Mesenchymal stem cell (in vitro differentiated cells and primary cell): ENCODE measurements at regions not wholly inside any gene's neighbourhood (a gene's known extent, or its start where the extent isn't known, plus 50 kb on each side); places are given as distances from the start of the nearest gene placed in this dataset.
A peak's percentile ranks its signal among the peaks of the same experiment; 100 is the strongest.

Source experiments
- DNase-seq: peaks from one replicate; pipeline ENCODE4 v3.0.0-alpha.2; 2013
- H2AFZ ChIP-seq: one replicate; pipeline ENCODE4 v1.6.1; 2013; ENCODE audit warnings: low read depth, mild to moderate bottlenecking, control low read depth, inconsistent platforms, low read length, moderate library complexity
- H2AK5ac ChIP-seq: 2 replicates; pipeline ENCODE4 v1.6.1; 2013; ENCODE audit warnings: low read length, moderate library complexity, mild to moderate bottlenecking, inconsistent platforms; ENCODE audit not compliant: severe bottlenecking
- H2BK120ac ChIP-seq: one replicate; pipeline ENCODE4 v1.6.1; 2013; ENCODE audit warnings: low read depth, mild to moderate bottlenecking, inconsistent platforms, low read length, moderate library complexity
- H2BK12ac ChIP-seq, 2 experiments: one replicate each; pipeline ENCODE4 v1.6.1; 2013; ENCODE audit warnings: inconsistent platforms in 2 of 2, low read length in 2 of 2, mild to moderate bottlenecking in 2 of 2, moderate library complexity in 2 of 2, control low read depth in 1 of 2
- H2BK15ac ChIP-seq: one replicate; pipeline ENCODE4 v1.6.1; 2013; ENCODE audit warnings: mild to moderate bottlenecking, low read depth, inconsistent platforms; ENCODE audit not compliant: poor library complexity, severe bottlenecking
- H2BK5ac ChIP-seq: 2 replicates; pipeline ENCODE4 v1.6.1; 2013; ENCODE audit warnings: low read depth, mild to moderate bottlenecking, low read length, control low read depth, inconsistent platforms; ENCODE audit not compliant: poor library complexity, severe bottlenecking
- H3K14ac ChIP-seq, 2 experiments: one replicate each; pipeline ENCODE4 v1.6.1; 2013; ENCODE audit warnings: inconsistent platforms in 2 of 2, low read length in 2 of 2, control low read depth in 1 of 2, mild to moderate bottlenecking in 1 of 2, moderate library complexity in 1 of 2
- H3K18ac ChIP-seq, 2 experiments: one replicate each; pipeline ENCODE4 v1.6.1; 2013; ENCODE audit warnings: inconsistent platforms in 2 of 2, low read length in 2 of 2, control low read depth in 1 of 2, low read depth in 1 of 2, mild to moderate bottlenecking in 1 of 2
- H3K23ac ChIP-seq, 2 experiments: one replicate each; pipeline ENCODE4 v1.6.1; 2013; ENCODE audit warnings: inconsistent platforms in 2 of 2, low read length in 2 of 2, mild to moderate bottlenecking in 2 of 2, moderate library complexity in 2 of 2, control low read depth in 1 of 2
- H3K27ac ChIP-seq: 2 replicates; pipeline ENCODE4 v1.5.1; 2013; ENCODE audit warnings: mild to moderate bottlenecking, moderate library complexity, low read length, control low read depth, inconsistent platforms; ENCODE audit not compliant: poor library complexity, severe bottlenecking
- H3K27me3 ChIP-seq, 2 experiments: 2 replicates each; pipeline versions ENCODE4 v1.6.1 to v1.7.0; 2013; ENCODE audit warnings: low read length in 2 of 2, mild to moderate bottlenecking in 2 of 2, moderate library complexity in 2 of 2, control low read depth in 1 of 2, inconsistent platforms in 1 of 2; ENCODE audit not compliant: control insufficient read depth in 1 of 2, insufficient read depth in 1 of 2
- H3K36me3 ChIP-seq, 2 experiments: 2 replicates each; pipeline versions ENCODE4 v1.6.1 to v1.7.0; 2013; ENCODE audit warnings: low read length in 2 of 2, control low read depth in 1 of 2, inconsistent platforms in 1 of 2, low read depth in 1 of 2, mild to moderate bottlenecking in 1 of 2; ENCODE audit not compliant: insufficient read depth in 2 of 2, control insufficient read depth in 1 of 2
- H3K4ac ChIP-seq, 2 experiments: one replicate each; pipeline ENCODE4 v1.6.1; 2013; ENCODE audit warnings: inconsistent platforms in 2 of 2, low read length in 2 of 2, mild to moderate bottlenecking in 2 of 2, moderate library complexity in 2 of 2, control low read depth in 1 of 2, low read depth in 1 of 2
- H3K4me1 ChIP-seq: 2 replicates; pipeline ENCODE4 v1.6.1; 2013; ENCODE audit warnings: low read depth, low read length, control low read depth; ENCODE audit not compliant: control insufficient read depth, insufficient read depth
- H3K4me2 ChIP-seq: 2 replicates; pipeline ENCODE4 v1.6.1; 2013; ENCODE audit warnings: low read length, mild to moderate bottlenecking, inconsistent platforms; ENCODE audit not compliant: poor library complexity, severe bottlenecking
- H3K4me3 ChIP-seq, 2 experiments: 2 replicates each; pipeline versions ENCODE4 v1.5.1 to v1.7.0; 2013; ENCODE audit warnings: low read length in 2 of 2, mild to moderate bottlenecking in 2 of 2, control low read depth in 1 of 2, low read depth in 1 of 2; ENCODE audit not compliant: insufficient read depth in 1 of 2
- H3K79me1 ChIP-seq: replicated peaks from 2 replicates; pipeline ENCODE4 v1.6.1; 2013; ENCODE audit warnings: mild to moderate bottlenecking, control low read depth, low read length, inconsistent platforms; ENCODE audit not compliant: poor library complexity, severe bottlenecking
- H3K9ac ChIP-seq: 2 replicates; pipeline ENCODE4 v1.7.0; 2013; ENCODE audit warnings: mild to moderate bottlenecking, low read length, moderate library complexity
- H3K9me3 ChIP-seq: 2 replicates; pipeline ENCODE4 v1.7.0; 2013; ENCODE audit warnings: mild to moderate bottlenecking, low read length; ENCODE audit not compliant: control insufficient read depth
- H4K8ac ChIP-seq: one replicate; pipeline ENCODE4 v1.6.1; 2013; ENCODE audit warnings: inconsistent platforms, mild to moderate bottlenecking, low read length, moderate library complexity
- H4K91ac ChIP-seq: one replicate; pipeline ENCODE4 v1.6.1; 2013; ENCODE audit warnings: mild to moderate bottlenecking, low read length, inconsistent platforms
- WGBS: methylation state at CpG from one replicate; pipeline ENCODE4 v1.1.7; 2013; ENCODE audit warnings: mixed read lengths; 5-methylcytosine and 5-hydroxymethylcytosine counted together

DNA sequence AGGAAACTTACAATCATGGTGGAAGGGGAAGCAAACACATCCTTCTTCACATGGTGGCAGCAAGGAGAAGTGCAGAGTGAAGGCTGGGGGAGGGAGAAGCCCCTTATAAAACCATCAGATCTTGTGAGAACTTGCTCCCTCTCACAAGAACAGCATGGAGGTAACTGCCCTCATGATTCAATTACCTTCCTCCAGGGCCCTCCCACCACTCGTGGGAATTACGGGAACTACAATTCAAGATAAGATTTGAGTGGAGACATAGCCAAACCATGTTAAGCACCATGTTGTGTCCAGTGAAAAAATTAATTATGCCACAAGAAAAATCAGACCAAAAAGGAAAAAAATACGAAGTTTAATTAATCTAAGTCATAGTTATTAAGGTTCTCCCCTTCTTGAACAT, 109.5 kb downstream of the CLDN17 start:
- no CpG with 5 or more reads among the region's 3 CpGs for WGBS
- no peak overlapping the region for H3K9ac ChIP-seq
- no peak overlapping the region for H3K18ac ChIP-seq
- H4K8ac ChIP-seq = no peak overlapping the region
- no peak overlapping the region for H2BK12ac ChIP-seq
- no peaks in the 10 kb centered on the region for H3K27me3 ChIP-seq
- no peak overlapping the region for H3K4ac ChIP-seq
- H2AFZ ChIP-seq = no peak overlapping the region
- no peaks in the 10 kb centered on the region for H3K79me1 ChIP-seq
- no peak overlapping the region for H4K91ac ChIP-seq
- no peak overlapping the region for H2BK5ac ChIP-seq
- no peak overlapping the region for H3K14ac ChIP-seq
- no peak overlapping the region for H2BK120ac ChIP-seq
- H2AK5ac ChIP-seq = no peak overlapping the region
- H3K4me1 ChIP-seq = no peaks in the 10 kb centered on the region
- no peak overlapping the region for H2BK15ac ChIP-seq
- no peaks in the 10 kb centered on the region for H3K36me3 ChIP-seq
- no peak overlapping the region for H3K4me3 ChIP-seq
- H3K4me2 ChIP-seq = no peak overlapping the region
- no peak for DNase-seq
- no peaks in the 10 kb centered on the region for H3K9me3 ChIP-seq
- no peak overlapping the region for H3K27ac ChIP-seq
- H3K23ac ChIP-seq = no peak overlapping the region

GRCh38 chr21:30048570-30048969, 108.8 kb upstream of the GRIK1 start:
- Histone ChIP-seq H3K27ac (no peak overlapping the region), H3K4ac (no peak overlapping the region), H3K36me3 (no peaks in the 10 kb centered on the region), H2AFZ (no peak overlapping the region), H3K9me3 (no peaks in the 10 kb centered on the region), H3K4me3 (no peak overlapping the region), H4K91ac (no peak overlapping the region), H3K18ac (no peak overlapping the region), H3K27me3 (no peaks in the 10 kb centered on the region), H2AK5ac (no peak overlapping the region), H3K79me1 (no peaks in the 10 kb centered on the region), H4K8ac (no peak overlapping the region), H3K23ac (no peak overlapping the region), H3K9ac (no peak overlapping the region), H3K14ac (no peak overlapping the region), H3K4me2 (no peak overlapping the region), H2BK120ac (no peak overlapping the region), H2BK12ac (no peak overlapping the region), H2BK15ac (no peak overlapping the region), H3K4me1 (no peaks in the 10 kb centered on the region), H2BK5ac (no peak overlapping the region)
- DNase-seq = no peak
- 93% methylated on average over 1 of the region's 1 CpG for WGBS

GRCh38 chr21:30044447-30045064, 104.8 kb upstream of the GRIK1 start:
- Histone ChIP-seq H3K4me2 (no peak overlapping the region), H3K79me1 (no peaks in the 10 kb centered on the region), H3K23ac (no peak overlapping the region), H2BK120ac (no peak overlapping the region), H4K8ac (no peak overlapping the region), H2BK12ac (no peak overlapping the region), H3K18ac (no peak overlapping the region), H3K27ac (no peak overlapping the region), H3K4me1 (no peaks in the 10 kb centered on the region), H3K9ac (no peak overlapping the region), H3K9me3 (peaks cover 4% of the 10 kb centered on the region), H3K4me3 (no peak overlapping the region), H3K27me3 (no peaks in the 10 kb centered on the region), H2AK5ac (no peak overlapping the region), H3K4ac (no peak overlapping the region), H3K36me3 (no peaks in the 10 kb centered on the region), H2AFZ (no peak overlapping the region), H4K91ac (no peak overlapping the region), H2BK5ac (no peak overlapping the region), H3K14ac (no peak overlapping the region), H2BK15ac (no peak overlapping the region)
- peak; percentile 14 for DNase-seq
- WGBS = 60% methylated on average over 3 of the region's 3 CpGs

GRCh38 chr21:30042443-30042842, 102.6 kb upstream of the GRIK1 start:
- H3K27ac ChIP-seq = no peak overlapping the region
- no peak overlapping the region for H2BK12ac ChIP-seq
- H3K9ac ChIP-seq = no peak overlapping the region
- no peaks in the 10 kb centered on the region for H3K79me1 ChIP-seq
- H3K23ac ChIP-seq = no peak overlapping the region
- H3K4me2 ChIP-seq = no peak overlapping the region
- no peaks in the 10 kb centered on the region for H3K36me3 ChIP-seq
- no CpG with 5 or more reads among the region's 1 CpG for WGBS
- no peak overlapping the region for H2BK5ac ChIP-seq
- no peak overlapping the region for H2BK120ac ChIP-seq
- H3K18ac ChIP-seq = no peak overlapping the region
- no peak overlapping the region for H2BK15ac ChIP-seq
- no peak overlapping the region for H3K4me3 ChIP-seq
- no peak overlapping the region for H3K14ac ChIP-seq
- no peaks in the 10 kb centered on the region for H3K4me1 ChIP-seq
- DNase-seq = no peak
- no peak overlapping the region for H4K8ac ChIP-seq
- H2AK5ac ChIP-seq = no peak overlapping the region
- peaks cover 4% of the 10 kb centered on the region for H3K9me3 ChIP-seq
- no peak overlapping the region for H3K4ac ChIP-seq
- no peak overlapping the region for H2AFZ ChIP-seq
- H3K27me3 ChIP-seq = peaks cover 0 to 1% of the 10 kb centered on the region in 2 experiments
- no peak overlapping the region for H4K91ac ChIP-seq
